HepG2 (cell line): ENCODE measurements at regions not wholly inside any gene's neighbourhood (a gene's known extent, or its start where the extent isn't known, plus 50 kb on each side); places are given as distances from the start of the nearest gene placed in this dataset.

Experiments used
- CENPT ChIP-seq: sonication (generic); formaldehyde crosslinking; IDR thresholded peaks from 2 replicates; pipeline ENCODE4 v1.8.0; 2022; ENCODE audit warnings: low read depth, mild to moderate bottlenecking, moderate library complexity, missing genetic modification reagents
- ELF3 ChIP-seq: IDR thresholded peaks from 2 replicates; pipeline ENCODE4 v1.6.1; 2016; ENCODE audit warnings: missing genetic modification reagents, missing compliant biosample characterization
- ERF ChIP-seq: IDR thresholded peaks from 2 replicates; pipeline ENCODE4 v1.6.1; 2018; ENCODE audit warnings: missing biosample characterization, missing genetic modification reagents
- GZF1 ChIP-seq: sonication (generic); formaldehyde crosslinking; IDR thresholded peaks from 2 replicates; pipeline ENCODE4 v1.5.1; 2020; ENCODE audit warnings: mild to moderate bottlenecking, missing genetic modification reagents
- HDAC2 ChIP-seq: sonication (generic); formaldehyde crosslinking; IDR thresholded peaks from 2 replicates; pipeline ENCODE4 v1.4.0; 2020; ENCODE audit warnings: missing genetic modification reagents
- JUN ChIP-seq: sonication (generic); formaldehyde crosslinking; IDR thresholded peaks from 2 replicates; pipeline ENCODE4 v1.4.0; 2020; ENCODE audit warnings: mild to moderate bottlenecking, missing genetic modification reagents
- MAFF ChIP-seq: IDR thresholded peaks from 2 replicates; pipeline ENCODE4 v1.6.1; 2011; ENCODE audit warnings: low read depth, low read length, improper control_type of control experiment
- PHF5A ChIP-seq: IDR thresholded peaks from one replicate; pipeline ENCODE4 v1.6.1; 2018; ENCODE audit warnings: low read depth, missing genetic modification reagents; ENCODE audit not compliant: unreplicated experiment
- POLR2G ChIP-seq: fragments of 200-400 bp; formaldehyde crosslinking; IDR thresholded peaks from 2 replicates; pipeline ENCODE4 v1.6.1; 2018; ENCODE audit warnings: mild to moderate bottlenecking, low read depth, low read length, moderate library complexity
- RBFOX2 ChIP-seq: fragments of 200-400 bp; formaldehyde crosslinking; IDR thresholded peaks from 2 replicates; pipeline ENCODE4 v1.6.1; 2017; ENCODE audit warnings: low read depth, mild to moderate bottlenecking, low read length
- SNAI1 ChIP-seq: sonication (generic); formaldehyde crosslinking; IDR thresholded peaks from 2 replicates; pipeline ENCODE4 v1.5.0; 2020; ENCODE audit warnings: mild to moderate bottlenecking, missing genetic modification reagents, borderline replicate concordance
- SOX5 ChIP-seq: IDR thresholded peaks from 2 replicates; pipeline ENCODE4 v1.6.1; 2016; ENCODE audit warnings: borderline replicate concordance
- SOX6 ChIP-seq, 2 experiments: fragments of 450-650 bp in 1 of 2; sonication (generic) in 1 of 2; formaldehyde crosslinking in 1 of 2; IDR thresholded peaks; 2 replicates each; pipeline versions ENCODE4 v1.4.0 to v1.6.1; 2017 to 2020; ENCODE audit warnings: antibody characterized with exemption in 1 of 2, mild to moderate bottlenecking in 1 of 2, missing genetic modification reagents in 1 of 2
- TEAD2 ChIP-seq: sonication (generic); formaldehyde crosslinking; IDR thresholded peaks from 2 replicates; pipeline ENCODE4 v1.9.0; 2021; ENCODE audit warnings: missing genetic modification reagents
- TOE1 ChIP-seq: sonication (generic); formaldehyde crosslinking; IDR thresholded peaks from 2 replicates; pipeline ENCODE4 v1.4.0; 2020; ENCODE audit warnings: mild to moderate bottlenecking, missing genetic modification reagents
- XRCC5 ChIP-seq: fragments of 200-400 bp; formaldehyde crosslinking; optimal IDR thresholded peaks from 2 replicates; pipeline ENCODE3; 2017; ENCODE audit warnings: mild to moderate bottlenecking, low read length
- ZFP36L2 ChIP-seq: sonication (generic); formaldehyde crosslinking; IDR thresholded peaks from 2 replicates; pipeline ENCODE4 v1.4.0; 2020; ENCODE audit warnings: missing genetic modification reagents
- ZNF292 ChIP-seq: sonication (generic); formaldehyde crosslinking; IDR thresholded peaks from 2 replicates; pipeline ENCODE4 v1.8.1; 2022; ENCODE audit warnings: mild to moderate bottlenecking, low read depth, missing genetic modification reagents, borderline replicate concordance
- ZNF367 ChIP-seq: sonication (generic); formaldehyde crosslinking; IDR thresholded peaks from 2 replicates; pipeline ENCODE4 v1.4.0; 2020; ENCODE audit warnings: missing genetic modification reagents, borderline replicate concordance
- ZNF619 ChIP-seq: sonication (generic); formaldehyde crosslinking; IDR thresholded peaks from 2 replicates; pipeline ENCODE4 v1.4.0; 2020; ENCODE audit warnings: mild to moderate bottlenecking, missing genetic modification reagents
- ZNF652 ChIP-seq: IDR thresholded peaks from 2 replicates; pipeline ENCODE4 v1.6.1; 2016; ENCODE audit warnings: low read depth, borderline replicate concordance
- ZSCAN29 ChIP-seq: sonication (generic); formaldehyde crosslinking; conservative IDR thresholded peaks from 2 replicates; pipeline ENCODE4 v1.4.0; 2020; ENCODE audit warnings: mild to moderate bottlenecking, missing genetic modification reagents
- ZSCAN31 ChIP-seq: sonication (generic); formaldehyde crosslinking; IDR thresholded peaks from 2 replicates; pipeline ENCODE4 v1.5.0; 2020; ENCODE audit warnings: low read depth, mild to moderate bottlenecking, missing genetic modification reagents
- TF ChIP-seq, protein P1 (sequence below): sonication (generic); formaldehyde crosslinking; IDR thresholded peaks from 2 replicates; pipeline ENCODE4 v1.8.0; 2022; ENCODE audit warnings: missing genetic modification reagents, mild to moderate bottlenecking, inconsistent platforms, borderline replicate concordance
- TF ChIP-seq, protein P2 (sequence below): sonication (generic); formaldehyde crosslinking; IDR thresholded peaks from 2 replicates; pipeline ENCODE4; 2020; ENCODE audit warnings: missing genetic modification reagents, mild to moderate bottlenecking, borderline replicate concordance
- TF ChIP-seq, protein P3 (sequence below): sonication (generic); formaldehyde crosslinking; IDR thresholded peaks from 2 replicates; pipeline ENCODE4 v1.5.0; 2020; ENCODE audit warnings: missing genetic modification reagents

DNA sequence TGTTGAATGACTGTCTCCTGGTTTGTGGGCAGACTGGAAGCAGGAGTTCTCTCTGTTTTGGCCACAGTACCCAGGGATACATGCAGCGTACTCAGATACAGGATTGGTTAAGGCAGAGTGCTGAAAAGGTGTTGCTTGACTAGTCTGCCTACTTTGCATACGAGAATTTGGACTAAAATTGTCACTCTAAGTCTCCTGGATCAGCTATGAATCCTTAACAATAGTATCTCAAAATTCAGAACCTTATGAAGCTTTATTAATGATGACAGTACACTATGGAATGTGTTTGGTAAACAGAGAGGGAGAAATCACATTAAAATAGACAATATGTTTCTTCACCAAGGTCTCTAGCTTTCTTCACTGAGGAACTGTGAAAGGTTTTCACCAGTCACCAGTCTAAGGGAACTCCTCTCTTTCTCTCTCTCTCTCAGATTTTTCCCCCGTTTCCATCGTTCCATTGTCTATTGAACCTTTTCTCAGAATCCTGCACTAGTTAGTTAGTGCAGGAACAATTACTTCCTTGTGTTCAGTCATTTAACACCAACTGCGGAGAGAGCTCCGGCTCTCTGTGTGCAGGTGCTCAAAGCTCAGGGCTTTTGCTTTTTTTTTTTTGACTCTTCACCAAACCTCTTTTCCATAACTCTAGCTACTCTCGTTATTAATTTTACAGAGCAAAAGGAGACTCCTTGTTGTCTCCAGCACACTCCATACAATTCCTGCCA is 85.9 kb upstream of the FNDC3B start (continued):
- TF ChIP-seq, protein P1, sequence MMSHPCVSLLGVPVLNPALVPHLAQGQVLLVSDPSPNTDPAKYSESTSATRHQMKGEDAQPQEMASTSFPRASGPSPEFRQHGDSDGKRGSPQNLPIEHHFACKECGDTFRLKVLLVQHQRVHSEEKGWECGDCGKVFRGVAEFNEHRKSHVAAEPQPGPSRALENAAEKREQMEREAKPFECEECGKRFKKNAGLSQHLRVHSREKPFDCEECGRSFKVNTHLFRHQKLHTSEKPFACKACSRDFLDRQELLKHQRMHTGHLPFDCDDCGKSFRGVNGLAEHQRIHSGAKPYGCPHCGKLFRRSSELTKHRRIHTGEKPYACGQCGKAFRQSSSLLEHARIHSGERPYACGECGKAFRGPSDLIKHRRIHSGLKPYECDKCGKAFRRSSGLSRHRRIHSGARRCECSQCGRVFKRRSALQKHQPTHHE: no peak
- no peak for TF ChIP-seq ERF (CRISPR knock-in tag)
- peak; percentile 87; the same call in 1 of the 2 replicates for TF ChIP-seq SOX5 (CRISPR knock-in tag)
- peak; percentile 32; the same call in 1 of the 2 replicates for TF ChIP-seq RBFOX2
- TF ChIP-seq, protein P2, sequence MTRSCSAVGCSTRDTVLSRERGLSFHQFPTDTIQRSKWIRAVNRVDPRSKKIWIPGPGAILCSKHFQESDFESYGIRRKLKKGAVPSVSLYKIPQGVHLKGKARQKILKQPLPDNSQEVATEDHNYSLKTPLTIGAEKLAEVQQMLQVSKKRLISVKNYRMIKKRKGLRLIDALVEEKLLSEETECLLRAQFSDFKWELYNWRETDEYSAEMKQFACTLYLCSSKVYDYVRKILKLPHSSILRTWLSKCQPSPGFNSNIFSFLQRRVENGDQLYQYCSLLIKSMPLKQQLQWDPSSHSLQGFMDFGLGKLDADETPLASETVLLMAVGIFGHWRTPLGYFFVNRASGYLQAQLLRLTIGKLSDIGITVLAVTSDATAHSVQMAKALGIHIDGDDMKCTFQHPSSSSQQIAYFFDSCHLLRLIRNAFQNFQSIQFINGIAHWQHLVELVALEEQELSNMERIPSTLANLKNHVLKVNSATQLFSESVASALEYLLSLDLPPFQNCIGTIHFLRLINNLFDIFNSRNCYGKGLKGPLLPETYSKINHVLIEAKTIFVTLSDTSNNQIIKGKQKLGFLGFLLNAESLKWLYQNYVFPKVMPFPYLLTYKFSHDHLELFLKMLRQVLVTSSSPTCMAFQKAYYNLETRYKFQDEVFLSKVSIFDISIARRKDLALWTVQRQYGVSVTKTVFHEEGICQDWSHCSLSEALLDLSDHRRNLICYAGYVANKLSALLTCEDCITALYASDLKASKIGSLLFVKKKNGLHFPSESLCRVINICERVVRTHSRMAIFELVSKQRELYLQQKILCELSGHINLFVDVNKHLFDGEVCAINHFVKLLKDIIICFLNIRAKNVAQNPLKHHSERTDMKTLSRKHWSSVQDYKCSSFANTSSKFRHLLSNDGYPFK (CRISPR knock-in tag): no peak
- TF ChIP-seq GZF1 (CRISPR knock-in tag): no peak
- no peak for TF ChIP-seq MAFF
- TF ChIP-seq ZSCAN31 (CRISPR knock-in tag): no peak
- TF ChIP-seq CENPT: no peak
- no peak for TF ChIP-seq TEAD2 (CRISPR knock-in tag)
- TF ChIP-seq JUN (CRISPR knock-in tag): no peak
- TF ChIP-seq TOE1: no peak
- TF ChIP-seq ZNF292 (CRISPR knock-in tag): peak; percentile 63; the same call in 1 of the 2 replicates
- TF ChIP-seq PHF5A (CRISPR knock-in tag): peak; percentile 70
- no peak for TF ChIP-seq SNAI1 (CRISPR knock-in tag)
- no peak for TF ChIP-seq ZNF619 (CRISPR knock-in tag)
- TF ChIP-seq ZFP36L2 (CRISPR knock-in tag): no peak
- no peak for TF ChIP-seq ZNF652 (CRISPR knock-in tag)
- TF ChIP-seq ZNF367 (CRISPR knock-in tag): no peak
- TF ChIP-seq ZSCAN29 (CRISPR knock-in tag): 0 out of 2 replicates have a peak, but pooled peaks have one; percentile 39
- no peak for TF ChIP-seq SOX6 (IDR thresholded peaks at IDR 0.05)
- TF ChIP-seq SOX6 (CRISPR knock-in tag; IDR thresholded peaks at IDR 0.05): peak; percentile 84
- TF ChIP-seq HDAC2 (CRISPR knock-in tag): no peak
- no peak for TF ChIP-seq XRCC5
- TF ChIP-seq, protein P3, sequence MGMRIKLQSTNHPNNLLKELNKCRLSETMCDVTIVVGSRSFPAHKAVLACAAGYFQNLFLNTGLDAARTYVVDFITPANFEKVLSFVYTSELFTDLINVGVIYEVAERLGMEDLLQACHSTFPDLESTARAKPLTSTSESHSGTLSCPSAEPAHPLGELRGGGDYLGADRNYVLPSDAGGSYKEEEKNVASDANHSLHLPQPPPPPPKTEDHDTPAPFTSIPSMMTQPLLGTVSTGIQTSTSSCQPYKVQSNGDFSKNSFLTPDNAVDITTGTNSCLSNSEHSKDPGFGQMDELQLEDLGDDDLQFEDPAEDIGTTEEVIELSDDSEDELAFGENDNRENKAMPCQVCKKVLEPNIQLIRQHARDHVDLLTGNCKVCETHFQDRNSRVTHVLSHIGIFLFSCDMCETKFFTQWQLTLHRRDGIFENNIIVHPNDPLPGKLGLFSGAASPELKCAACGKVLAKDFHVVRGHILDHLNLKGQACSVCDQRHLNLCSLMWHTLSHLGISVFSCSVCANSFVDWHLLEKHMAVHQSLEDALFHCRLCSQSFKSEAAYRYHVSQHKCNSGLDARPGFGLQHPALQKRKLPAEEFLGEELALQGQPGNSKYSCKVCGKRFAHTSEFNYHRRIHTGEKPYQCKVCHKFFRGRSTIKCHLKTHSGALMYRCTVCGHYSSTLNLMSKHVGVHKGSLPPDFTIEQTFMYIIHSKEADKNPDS (CRISPR knock-in tag): no peak
- peak; percentile 89 for TF ChIP-seq ELF3 (CRISPR knock-in tag)
- 0 out of 2 replicates have a peak, but pooled peaks have one; percentile 32 for TF ChIP-seq POLR2G
